Pancreas (tissue), 10 donors: ENCODE measurements at regions not wholly inside any gene's neighbourhood (a gene's known extent, or its start where the extent isn't known, plus 50 kb on each side); places are given as distances from the start of the nearest gene placed in this dataset.

Source experiments
- ATAC-seq, 4 donors: fragments of 200-7000 bp; cut with Tn5 transposase; one replicate each; pipeline versions ENCODE4 v1.8.0 to v1.9.1; 2020; ENCODE audit warnings: mild to moderate bottlenecking in 4 of 4, moderate library complexity in 4 of 4
- DNase-seq, 6 donors: peaks; one replicate each; pipeline ENCODE4 v3.0.0-alpha.2; 2020
- FAIRE-seq: peaks from 2 replicates; lab custom pipeline; 2012; peaks lifted over from hg19 to GRCh38; lab: Jason Lieb, UNC
- H3K27ac ChIP-seq, 4 donors: fragments of 200-600 bp; sonication (generic); 1 replicate in 3 of 4; 2 replicates in 1 of 4; pipeline versions ENCODE4 v1.5.0 to v1.8.0; 2020
- H3K27me3 ChIP-seq, 4 donors: fragments of 200-600 bp; one replicate each; pipeline ENCODE4 v1.8.0; 2021
- H3K36me3 ChIP-seq, 3 donors: fragments of 200-600 bp; sonication (generic) in 1 of 3; one replicate each; pipeline versions ENCODE4 v1.5.0 to v1.8.0; 2020 to 2021
- H3K4me1 ChIP-seq, 3 donors: fragments of 200-600 bp; one replicate each; pipeline ENCODE4 v1.8.0; 2021
- H3K4me3 ChIP-seq, 4 donors: fragments of 200-600 bp; sonication (generic) in 2 of 4; one replicate each; pipeline versions ENCODE4 v1.5.0 to v1.8.0; 2020 to 2021
- H3K9me3 ChIP-seq, 4 donors: fragments of 200-600 bp; one replicate each; pipeline ENCODE4 v1.8.0; 2021
- CTCF ChIP-seq, 4 donors: fragments of 200-600 bp; sonication (generic) in 3 of 4; IDR thresholded peaks; one replicate each; pipeline versions ENCODE4 v1.5.0 to v1.8.0; 2021; ENCODE audit warnings: antibody characterized with exemption in 4 of 4
- WGBS, 2 donors: extraction: QIAGEN DNeasy Blood & Tissue Kit; methylation state at CpG; one replicate each; pipeline ENCODE4 v1.1.7; 2013; 5-methylcytosine and 5-hydroxymethylcytosine counted together
- intact Hi-C, 3 donors: fragments of 100-400 bp; cut with DNase I; formaldehyde crosslinking; loops; one replicate each; pipeline versions ENCODE4 v1.11.1 to v1.14.2; 2022
- donor health status: healthy with polysubstance abuse.
- donor health status: DM: no; HTN: no; CAD: no; lungs with moderate emphysema.
- donor health status: DM: no; HTN: no; CAD: no.
- donor health status: control.
- donor health status: control.
- donor health status: Bipolar disorder and iron deficiency.
- donor health status: DM: yes; HTN: yes; CAD: no.
- donor health status: DM: no; HTN: no; CAD: no.
- donor health status: DM: no; HTN: no; CAD: no.
- donor health status: DM: yes; HTN: yes; CAD: no.

- Histone ChIP-seq H3K4me3 (no peak overlapping the region), H3K27ac (no peak overlapping the region), H3K36me3 (no peaks in the 10 kb centered on the region), H3K4me1 (peaks cover 0 to 7% (median 0%) of the 10 kb centered on the region in 3 donors), H3K9me3 (no peaks in the 10 kb centered on the region), H3K27me3 (peaks cover 0 to 3% (median 0%) of the 10 kb centered on the region in 4 donors)
- TF ChIP-seq CTCF (IDR thresholded peaks at IDR 0.05) = no peak
- DNase-seq (no peak), ATAC-seq (no peak), FAIRE-seq (no peak)
- intact Hi-C loops = no loop called here
- WGBS, 2 donors = 43 to 46% methylated on average over 2 of the region's 2 CpGs
Measured at GRCh38 chr10:107552963-107553362, 388.5 kb upstream of the SORCS1 start.

- H3K27ac ChIP-seq = no peak overlapping the region
- no peaks in the 10 kb centered on the region for H3K9me3 ChIP-seq
- intact Hi-C loops = no loop called here
- TF ChIP-seq CTCF (IDR thresholded peaks at IDR 0.05) = no peak
- no peak for FAIRE-seq
- H3K36me3 ChIP-seq = no peaks in the 10 kb centered on the region
- H3K4me1 ChIP-seq = peaks cover 0 to 4% (median 0%) of the 10 kb centered on the region in 3 donors
- 50% methylated on average over 4 of the region's 4 CpGs for WGBS, 2 donors
- H3K4me3 ChIP-seq = no peak overlapping the region
- peaks cover 0 to 3% (median 0%) of the 10 kb centered on the region in 4 donors for H3K27me3 ChIP-seq
- no peak for DNase-seq
- no peak for ATAC-seq
Measured at GRCh38 chr10:107548301-107548700, 383.8 kb upstream of the SORCS1 start.

- FAIRE-seq = no peak
- no peak for ATAC-seq
- no peak for DNase-seq
Measured at GRCh38 chr10:107546986-107547385, 382.5 kb upstream of the SORCS1 start.

GRCh38 chr10:107546284-107546683, 381.8 kb upstream of the SORCS1 start:
- intact Hi-C loops = no loop called here
- ATAC-seq = no peak
- Histone ChIP-seq H3K36me3 (no peaks in the 10 kb centered on the region), H3K4me3 (no peak overlapping the region), H3K9me3 (no peaks in the 10 kb centered on the region), H3K4me1 (no peaks in the 10 kb centered on the region), H3K27ac (no peak overlapping the region), H3K27me3 (peaks cover 0 to 3% (median 0%) of the 10 kb centered on the region in 4 donors)
- TF ChIP-seq CTCF (IDR thresholded peaks at IDR 0.05) = no peak
- WGBS, 2 donors = 28 to 35% methylated on average over 1 of the region's 1 CpG
- DNase-seq = no peak
- no peak for FAIRE-seq

More at GRCh38 chr10:107546986-107547385, 382.5 kb upstream of the SORCS1 start:
- peaks cover 0 to 3% (median 0%) of the 10 kb centered on the region in 4 donors for H3K27me3 ChIP-seq
- no peak overlapping the region for H3K4me3 ChIP-seq
- no peaks in the 10 kb centered on the region for H3K36me3 ChIP-seq
- no peaks in the 10 kb centered on the region for H3K9me3 ChIP-seq
- 53 to 63% methylated on average over 5 of the region's 5 CpGs for WGBS, 2 donors
- intact Hi-C loops = no loop called here
- no peak for TF ChIP-seq CTCF (IDR thresholded peaks at IDR 0.05)
- H3K4me1 ChIP-seq = no peaks in the 10 kb centered on the region
- no peak overlapping the region for H3K27ac ChIP-seq

GRCh38 chr10:107545717-107546116, 381.2 kb upstream of the SORCS1 start:
- no peak for TF ChIP-seq CTCF (IDR thresholded peaks at IDR 0.05)
- Histone ChIP-seq H3K27me3 (peaks cover 0 to 3% (median 0%) of the 10 kb centered on the region in 4 donors), H3K4me1 (no peaks in the 10 kb centered on the region), H3K36me3 (no peaks in the 10 kb centered on the region), H3K4me3 (no peak overlapping the region), H3K9me3 (no peaks in the 10 kb centered on the region), H3K27ac (no peak overlapping the region)
- FAIRE-seq (no peak), ATAC-seq (no peak), DNase-seq (peak in 1 of 6 donors; percentile 64)
- intact Hi-C loops = no loop called here
- 81 to 89% methylated on average over 18 of the region's 18 CpGs for WGBS, 2 donors
